ENCODE measurements at regions not wholly inside any gene's neighbourhood (a gene's known extent, or its start where the extent isn't known, plus 50 kb on each side); places are given as distances from the start of the nearest gene placed in this dataset.

DNA sequence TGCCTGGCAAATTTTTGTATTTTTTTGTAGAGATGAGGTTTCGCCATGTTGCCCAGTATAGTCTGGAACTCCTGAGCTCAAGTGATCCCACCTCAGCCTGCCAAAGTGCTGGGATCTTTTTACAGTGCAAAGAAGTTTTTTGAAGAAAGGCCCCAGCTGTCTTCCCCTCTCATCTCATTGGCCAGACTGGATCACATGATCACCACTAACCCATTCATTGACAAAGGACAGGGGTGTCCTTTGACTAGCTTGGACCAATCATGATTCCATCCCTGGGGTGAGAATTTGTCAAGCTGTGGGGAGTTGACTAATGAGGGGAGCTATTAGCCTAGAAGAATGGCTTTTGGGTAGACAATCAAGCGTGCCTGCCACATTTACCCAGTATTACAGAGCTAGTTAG is 232.9 kb upstream of the TANK start:
- Mint-ChIP-seq H3K9me3 (ENCODE audit: low read depth) (no peaks in the 10 kb centered on the region), H3K27me3 (no peaks in the 10 kb centered on the region), H3K4me1 (ENCODE audit: low read depth) (no peaks in the 10 kb centered on the region), H3K27ac (no peak overlapping the region), H3K36me3 (ENCODE audit: insufficient read depth) (no peaks in the 10 kb centered on the region), H3K4me3 (ENCODE audit: low read depth) (no peak overlapping the region)
- TF ChIP-seq CTCF (IDR thresholded peaks at IDR 0.05; ENCODE audit: unreplicated experiment) = no peak
- no peak for DNase-seq (ENCODE audit: low spot score, unreplicated experiment)

DNA sequence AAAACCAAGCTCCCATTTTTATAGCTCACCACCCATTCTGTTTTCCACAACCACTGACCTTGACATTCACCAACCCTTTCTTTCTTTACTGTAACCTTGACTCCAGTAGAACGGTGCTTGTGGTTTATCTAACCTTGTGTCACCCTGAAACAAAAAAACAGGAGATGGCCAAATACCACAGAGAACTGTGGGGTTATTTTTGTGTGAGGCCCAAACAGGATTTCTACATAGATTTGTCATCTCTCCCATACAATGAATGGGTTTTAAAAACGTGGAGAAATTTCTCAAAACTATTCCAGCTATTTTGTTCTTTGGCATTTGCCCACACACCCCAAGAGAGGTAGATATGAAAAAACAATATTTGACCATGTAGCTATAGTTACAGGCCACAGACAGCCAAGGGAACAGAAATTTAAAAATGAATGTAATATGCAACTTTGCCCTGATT is 231.3 kb upstream of the TANK start:
- TF ChIP-seq CTCF (IDR thresholded peaks at IDR 0.05; ENCODE audit: unreplicated experiment) = no peak
- Mint-ChIP-seq H3K4me3 (ENCODE audit: low read depth) (no peak overlapping the region), H3K9me3 (ENCODE audit: low read depth) (no peaks in the 10 kb centered on the region), H3K27ac (no peak overlapping the region), H3K4me1 (ENCODE audit: low read depth) (peaks cover 1% of the 10 kb centered on the region), H3K27me3 (no peaks in the 10 kb centered on the region), H3K36me3 (ENCODE audit: insufficient read depth) (no peaks in the 10 kb centered on the region)
- no peak for DNase-seq (ENCODE audit: low spot score, unreplicated experiment)

GRCh38 chr2:160931531-160931930 is 228.7 kb upstream of the TANK start:
- no peak overlapping the region for H3K27ac Mint-ChIP-seq
- H3K9me3 Mint-ChIP-seq (ENCODE audit: low read depth) = no peaks in the 10 kb centered on the region
- no peaks in the 10 kb centered on the region for H3K36me3 Mint-ChIP-seq (ENCODE audit: insufficient read depth)
- H3K27me3 Mint-ChIP-seq = no peaks in the 10 kb centered on the region
- no peak for TF ChIP-seq CTCF (IDR thresholded peaks at IDR 0.05; ENCODE audit: unreplicated experiment)
- H3K4me1 Mint-ChIP-seq (ENCODE audit: low read depth) = peaks cover 1% of the 10 kb centered on the region
- no peak for DNase-seq (ENCODE audit: low spot score, unreplicated experiment)
- no peak overlapping the region for H3K4me3 Mint-ChIP-seq (ENCODE audit: low read depth)

GRCh38 chr2:160932960-160933359 is 227.3 kb upstream of the TANK start:
- Mint-ChIP-seq H3K27ac (no peak overlapping the region), H3K27me3 (no peaks in the 10 kb centered on the region), H3K4me1 (ENCODE audit: low read depth) (peaks cover 1% of the 10 kb centered on the region), H3K9me3 (ENCODE audit: low read depth) (no peaks in the 10 kb centered on the region), H3K4me3 (ENCODE audit: low read depth) (no peak overlapping the region), H3K36me3 (ENCODE audit: insufficient read depth) (no peaks in the 10 kb centered on the region)
- DNase-seq (ENCODE audit: low spot score, unreplicated experiment) = no peak
- TF ChIP-seq CTCF (IDR thresholded peaks at IDR 0.05; ENCODE audit: unreplicated experiment) = no peak

DNA sequence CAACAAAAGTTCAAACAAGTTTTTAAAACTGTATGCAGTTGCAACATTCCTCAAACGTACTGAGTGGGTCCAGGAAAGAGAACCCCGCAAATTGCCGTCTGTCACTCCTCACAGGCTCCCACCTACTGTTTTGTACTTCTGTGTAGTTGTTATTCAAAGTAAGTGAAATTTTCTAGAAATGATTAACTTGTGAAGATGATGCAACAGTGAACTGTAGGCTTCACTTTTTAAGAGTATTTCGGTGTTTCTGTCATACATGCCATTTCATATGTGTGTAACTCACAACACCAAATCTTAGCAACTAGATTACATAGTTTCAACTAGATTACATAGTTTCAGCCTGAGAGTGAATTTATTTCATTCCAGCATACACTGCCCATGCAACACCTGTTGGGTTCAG is 226.0 kb upstream of the TANK start:
- no peak overlapping the region for H3K27ac Mint-ChIP-seq
- peaks cover 1% of the 10 kb centered on the region for H3K4me1 Mint-ChIP-seq (ENCODE audit: low read depth)

More for the DNA sequence above, 226.0 kb upstream of the TANK start:
- no peak for TF ChIP-seq CTCF (IDR thresholded peaks at IDR 0.05; ENCODE audit: unreplicated experiment)
- no peak for DNase-seq (ENCODE audit: low spot score, unreplicated experiment)
- Mint-ChIP-seq H3K27me3 (no peaks in the 10 kb centered on the region), H3K4me3 (ENCODE audit: low read depth) (no peak overlapping the region), H3K36me3 (ENCODE audit: insufficient read depth) (no peaks in the 10 kb centered on the region), H3K9me3 (ENCODE audit: low read depth) (no peaks in the 10 kb centered on the region)
